IPS-NIHi11 (cell line): ENCODE measurements at regions not wholly inside any gene's neighbourhood (a gene's known extent, or its start where the extent isn't known, plus 50 kb on each side); places are given as distances from the start of the nearest gene placed in this dataset.

ENCODE experiments used
- DNase-seq: peaks from one replicate; pipeline ENCODE4 v3.0.0; 2012; ENCODE audit warnings: mixed read lengths, low spot score

- no peak for DNase-seq
Measured at GRCh38 chr4:137067735-137068134, 464.6 kb downstream of the PCDH18 start.

- no peak for DNase-seq
Measured at GRCh38 chr4:137065311-137065710, 467.0 kb downstream of the PCDH18 start.

GRCh38 chr4:137063961-137064360 lies 468.3 kb downstream of the PCDH18 start:
- no peak for DNase-seq

GRCh38 chr4:137043184-137043583 lies 489.1 kb downstream of the PCDH18 start:
- no peak for DNase-seq

GRCh38 chr4:137039370-137039769 lies 492.9 kb downstream of the PCDH18 start:
- no peak for DNase-seq

GRCh38 chr4:137032222-137032621 lies 500.1 kb downstream of the PCDH18 start:
- no peak for DNase-seq

GRCh38 chr4:137029026-137029425 lies 503.3 kb downstream of the PCDH18 start:
- DNase-seq: no peak

- DNase-seq: no peak
Measured at GRCh38 chr4:137025484-137026059, 506.7 kb downstream of the PCDH18 start.

GRCh38 chr4:137015426-137016409 lies 516.6 kb downstream of the PCDH18 start:
- DNase-seq: no peak

GRCh38 chr4:137000432-137000831 lies 531.9 kb downstream of the PCDH18 start:
- no peak for DNase-seq

GRCh38 chr4:136992032-136992431 lies 540.3 kb downstream of the PCDH18 start:
- no peak for DNase-seq

- no peak for DNase-seq
Measured at GRCh38 chr4:136985683-136986082, 546.6 kb downstream of the PCDH18 start.

GRCh38 chr4:136967069-136967468 lies 565.2 kb downstream of the PCDH18 start:
- DNase-seq: no peak

- DNase-seq: no peak
Measured at GRCh38 chr4:136965478-136965877, 566.8 kb downstream of the PCDH18 start.

- DNase-seq: no peak
Measured at GRCh38 chr4:136962868-136963267, 569.4 kb downstream of the PCDH18 start.

- DNase-seq: no peak
Measured at GRCh38 chr4:136946307-136946907, 585.9 kb downstream of the PCDH18 start.

- no peak for DNase-seq
Measured at GRCh38 chr4:136939781-136940180, 592.5 kb downstream of the PCDH18 start.

GRCh38 chr4:136935871-136936270 lies 596.4 kb downstream of the PCDH18 start:
- no peak for DNase-seq

- no peak for DNase-seq
Measured at GRCh38 chr4:136935305-136935704, 597.0 kb downstream of the PCDH18 start.

- no peak for DNase-seq
Measured at GRCh38 chr4:136934601-136935000, 597.7 kb downstream of the PCDH18 start.

GRCh38 chr4:136931781-136932180 lies 600.5 kb downstream of the PCDH18 start:
- no peak for DNase-seq

- no peak for DNase-seq
Measured at GRCh38 chr4:136928957-136929411, 603.3 kb downstream of the PCDH18 start.

- DNase-seq: peak; percentile 21
Measured at GRCh38 chr4:136927172-136927571, 605.1 kb downstream of the PCDH18 start.
